Bronchial epithelial cell (primary cell): ENCODE measurements at regions not wholly inside any gene's neighbourhood (a gene's known extent, or its start where the extent isn't known, plus 50 kb on each side); places are given as distances from the start of the nearest gene placed in this dataset.

Experiments
- DNase-seq: peaks from one replicate; pipeline ENCODE4 v3.0.0-alpha.2; 2010; ENCODE audit warnings: low read depth
- FAIRE-seq: peaks from 2 replicates; lab custom pipeline; 2011; peaks lifted over from hg19 to GRCh38; lab: Jason Lieb, UNC
- H3K27me3 ChIP-seq: 2 replicates; pipeline ENCODE4 v1.5.1; 2011; ENCODE audit warnings: low read length; ENCODE audit not compliant: control insufficient read depth, insufficient read depth
- H3K36me3 ChIP-seq: 2 replicates; pipeline ENCODE4 v1.5.1; 2011; ENCODE audit warnings: low read length; ENCODE audit not compliant: control insufficient read depth, insufficient read depth
- H3K4me3 ChIP-seq: 2 replicates; pipeline ENCODE4 v1.5.1; 2011; ENCODE audit warnings: mild to moderate bottlenecking, low read depth, low read length, control low read depth
- TF ChIP-seq, protein P1 (sequence below): IDR thresholded peaks from 2 replicates; pipeline ENCODE4 v1.5.1; 2011; ENCODE audit warnings: mild to moderate bottlenecking, moderate library complexity, low read length, control low read depth, inconsistent platforms; ENCODE audit not compliant: insufficient read depth, severe bottlenecking

DNA sequence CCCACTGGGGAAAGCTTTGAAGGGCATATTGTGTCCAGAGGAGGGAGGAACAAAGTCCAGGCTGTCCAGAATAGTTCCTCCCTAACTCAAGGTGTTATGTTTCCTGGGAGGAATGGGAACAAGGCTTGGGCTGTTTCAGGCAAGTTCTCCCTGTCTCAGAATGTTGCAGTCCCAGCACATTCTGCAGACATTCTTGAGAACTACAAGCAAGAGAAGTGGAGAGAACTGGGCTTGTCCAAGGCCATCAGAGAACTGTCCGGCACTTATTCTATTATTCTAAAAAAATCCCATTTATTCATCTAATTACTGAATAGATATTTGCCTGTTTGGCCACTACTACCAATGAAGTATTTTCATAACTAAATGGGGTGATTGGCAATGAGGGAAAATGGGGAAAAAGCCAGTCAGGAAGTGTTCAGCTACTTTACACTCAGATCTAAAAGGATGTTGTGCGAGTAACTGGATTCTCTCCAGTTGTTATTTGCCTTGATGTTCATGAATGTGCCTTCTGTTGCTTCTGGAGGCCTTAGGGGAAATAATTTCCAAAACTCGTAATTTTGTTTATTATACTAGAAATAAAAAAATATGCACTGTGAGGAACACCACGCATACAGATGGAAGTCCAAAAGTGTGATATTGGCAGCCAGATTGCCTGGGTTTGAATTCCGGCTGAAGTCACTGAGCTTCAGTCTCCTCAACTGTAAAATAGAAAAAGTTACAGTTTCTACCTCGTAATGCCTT lies 300.1 kb upstream of the RND3 start:
- TF ChIP-seq, protein P1, sequence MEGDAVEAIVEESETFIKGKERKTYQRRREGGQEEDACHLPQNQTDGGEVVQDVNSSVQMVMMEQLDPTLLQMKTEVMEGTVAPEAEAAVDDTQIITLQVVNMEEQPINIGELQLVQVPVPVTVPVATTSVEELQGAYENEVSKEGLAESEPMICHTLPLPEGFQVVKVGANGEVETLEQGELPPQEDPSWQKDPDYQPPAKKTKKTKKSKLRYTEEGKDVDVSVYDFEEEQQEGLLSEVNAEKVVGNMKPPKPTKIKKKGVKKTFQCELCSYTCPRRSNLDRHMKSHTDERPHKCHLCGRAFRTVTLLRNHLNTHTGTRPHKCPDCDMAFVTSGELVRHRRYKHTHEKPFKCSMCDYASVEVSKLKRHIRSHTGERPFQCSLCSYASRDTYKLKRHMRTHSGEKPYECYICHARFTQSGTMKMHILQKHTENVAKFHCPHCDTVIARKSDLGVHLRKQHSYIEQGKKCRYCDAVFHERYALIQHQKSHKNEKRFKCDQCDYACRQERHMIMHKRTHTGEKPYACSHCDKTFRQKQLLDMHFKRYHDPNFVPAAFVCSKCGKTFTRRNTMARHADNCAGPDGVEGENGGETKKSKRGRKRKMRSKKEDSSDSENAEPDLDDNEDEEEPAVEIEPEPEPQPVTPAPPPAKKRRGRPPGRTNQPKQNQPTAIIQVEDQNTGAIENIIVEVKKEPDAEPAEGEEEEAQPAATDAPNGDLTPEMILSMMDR, result no peak
- no peaks in the 10 kb centered on the region for H3K36me3 ChIP-seq
- FAIRE-seq, result no peak
- DNase-seq, result no peak
- no peak overlapping the region for H3K4me3 ChIP-seq
- H3K27me3 ChIP-seq, result no peaks in the 10 kb centered on the region

DNA sequence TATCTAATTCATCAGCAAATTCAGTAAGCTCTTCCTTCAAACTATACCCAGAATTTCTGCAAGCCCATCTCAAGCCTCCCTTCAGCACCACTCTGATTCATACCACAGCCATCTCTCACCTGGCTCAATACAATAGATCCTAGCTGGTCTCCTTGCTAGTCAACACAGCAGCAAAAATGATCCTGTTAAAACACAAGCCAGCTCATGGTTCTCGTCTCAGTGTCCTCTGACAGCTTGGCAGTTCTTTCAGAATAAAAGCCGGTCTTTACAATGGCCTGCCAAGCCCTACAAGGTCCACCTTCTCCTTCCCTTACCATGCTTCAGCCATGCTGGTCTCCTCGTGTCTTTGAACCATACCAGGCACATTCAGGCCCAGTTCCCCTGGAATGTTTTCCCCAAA lies 296.9 kb upstream of the RND3 start:
- TF ChIP-seq, protein P1, result no peak
- FAIRE-seq (no peak), DNase-seq (no peak)
- no peaks in the 10 kb centered on the region for H3K36me3 ChIP-seq
- no peaks in the 10 kb centered on the region for H3K27me3 ChIP-seq
- no peak overlapping the region for H3K4me3 ChIP-seq

DNA sequence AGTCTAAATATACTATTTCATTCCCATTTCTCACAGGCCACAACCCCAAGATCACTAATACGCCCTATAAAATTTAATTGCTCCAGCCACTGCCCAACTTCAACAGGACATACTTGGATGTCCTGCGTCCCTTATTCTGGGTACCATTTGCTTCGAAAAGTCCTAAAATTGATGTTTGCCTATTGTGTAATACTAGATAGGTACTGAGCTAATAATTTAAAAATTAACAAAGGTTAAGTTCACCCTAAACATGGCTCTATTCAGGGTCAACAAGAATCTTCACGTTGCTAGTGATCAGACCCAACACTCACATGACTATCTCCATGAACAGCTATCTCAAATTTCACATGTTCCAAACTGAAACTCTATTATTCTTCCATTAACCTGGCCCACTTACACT lies 296.4 kb upstream of the RND3 start:
- H3K4me3 ChIP-seq, result no peak overlapping the region
- DNase-seq (no peak), FAIRE-seq (no peak)
- H3K36me3 ChIP-seq, result no peaks in the 10 kb centered on the region
- TF ChIP-seq, protein P1, result no peak
- no peaks in the 10 kb centered on the region for H3K27me3 ChIP-seq

DNA sequence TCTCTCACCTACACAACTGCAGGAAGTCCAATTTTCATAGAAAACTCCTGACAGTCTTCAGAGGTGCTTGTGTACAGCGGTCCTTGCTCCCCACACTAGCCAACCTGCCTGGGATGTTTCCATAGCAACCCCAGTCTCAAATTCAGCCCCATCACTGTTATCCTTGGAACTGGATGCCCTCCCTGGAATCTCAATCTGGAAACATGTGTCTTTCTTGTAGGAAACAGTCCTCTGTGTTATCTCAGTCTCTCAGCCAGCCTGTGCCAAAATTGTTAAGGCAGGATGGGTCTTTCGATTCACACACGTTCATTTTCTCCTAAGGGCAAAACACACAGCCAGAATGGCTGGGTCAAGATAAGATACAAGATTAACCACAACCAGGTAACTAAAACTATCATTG lies 295.5 kb upstream of the RND3 start:
- no peak for DNase-seq
- Histone ChIP-seq H3K36me3 (no peaks in the 10 kb centered on the region), H3K4me3 (no peak overlapping the region), H3K27me3 (no peaks in the 10 kb centered on the region)
- peak; percentile 66 for FAIRE-seq
- TF ChIP-seq, protein P1, result no peak

DNA sequence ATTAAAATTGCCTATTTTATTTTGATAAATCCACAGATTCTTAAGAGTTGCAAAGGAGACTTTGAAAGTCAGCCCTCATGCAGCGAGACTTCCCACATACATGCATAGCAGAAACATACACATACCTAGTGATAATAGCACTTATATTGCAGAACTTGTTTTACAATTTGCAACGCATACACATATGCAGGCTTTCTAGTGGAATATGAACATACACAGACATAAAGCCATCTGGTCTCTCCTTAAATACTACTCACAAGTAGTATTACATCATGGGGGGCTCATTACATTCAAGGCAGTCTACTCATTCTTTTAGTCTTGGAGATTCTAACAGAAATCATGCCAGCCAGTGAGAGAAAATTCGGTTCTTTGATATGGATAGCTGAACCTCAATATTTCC lies 295.1 kb upstream of the RND3 start:
- DNase-seq (no peak), FAIRE-seq (no peak)
- H3K4me3 ChIP-seq, result no peak overlapping the region
- H3K27me3 ChIP-seq, result no peaks in the 10 kb centered on the region
- H3K36me3 ChIP-seq, result no peaks in the 10 kb centered on the region
- TF ChIP-seq, protein P1, result no peak

DNA sequence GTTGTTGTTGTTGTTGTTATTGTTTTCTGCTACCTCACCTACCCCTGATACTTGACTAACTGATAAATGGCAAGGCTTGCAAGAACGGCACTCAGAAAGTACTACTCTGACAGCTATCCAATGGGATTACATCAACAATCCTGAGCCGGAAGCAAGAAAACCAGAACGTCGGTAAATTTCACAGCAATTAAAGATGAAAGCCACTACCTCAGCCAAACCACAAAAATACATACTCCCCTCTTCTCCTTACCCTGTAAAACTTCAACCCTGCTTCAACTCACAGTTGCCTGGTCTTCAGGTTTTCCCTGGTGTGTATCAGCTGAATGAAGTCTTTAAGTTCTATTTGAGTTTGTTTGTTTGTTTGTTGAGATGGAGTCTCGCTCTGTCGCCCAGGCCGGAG lies 293.7 kb upstream of the RND3 start:
- no peak for FAIRE-seq
- Histone ChIP-seq H3K27me3 (no peaks in the 10 kb centered on the region), H3K36me3 (no peaks in the 10 kb centered on the region), H3K4me3 (no peak overlapping the region)
- no peak for DNase-seq
- TF ChIP-seq, protein P1, result no peak
